Mononuclear cell (primary cell): ENCODE measurements at regions not wholly inside any gene's neighbourhood (a gene's known extent, or its start where the extent isn't known, plus 50 kb on each side); places are given as distances from the start of the nearest gene placed in this dataset.

Experiments
- H3K27me3 ChIP-seq: 2 replicates; pipeline ENCODE4 v1.6.0; 2011; ENCODE audit warnings: low read length, control low read depth; ENCODE audit not compliant: insufficient read depth
- H3K4me1 ChIP-seq: 2 replicates; pipeline ENCODE4 v1.5.1; 2011; ENCODE audit warnings: mild to moderate bottlenecking, low read length, control low read depth; ENCODE audit not compliant: insufficient read depth
- H3K4me3 ChIP-seq: 2 replicates; pipeline ENCODE4 v1.5.1; 2011; ENCODE audit warnings: mild to moderate bottlenecking, low read length, moderate library complexity
- H3K9me3 ChIP-seq: 2 replicates; pipeline ENCODE4 v1.5.1; 2011; ENCODE audit warnings: low read depth, mild to moderate bottlenecking, control low read depth, low read length

GRCh38 chr1:209205039-209205438, 378.5 kb upstream of the CAMK1G start:
- Histone ChIP-seq H3K4me1 (no peaks in the 10 kb centered on the region), H3K9me3 (no peaks in the 10 kb centered on the region), H3K27me3 (peaks cover 32% of the 10 kb centered on the region), H3K4me3 (no peak overlapping the region)

- Histone ChIP-seq H3K4me3 (no peak overlapping the region), H3K4me1 (no peaks in the 10 kb centered on the region), H3K27me3 (peaks cover 32% of the 10 kb centered on the region), H3K9me3 (no peaks in the 10 kb centered on the region)
Measured at GRCh38 chr1:209207126-209207700, 376.3 kb upstream of the CAMK1G start.

GRCh38 chr1:209207701-209208286, 375.7 kb upstream of the CAMK1G start:
- no peaks in the 10 kb centered on the region for H3K4me1 ChIP-seq
- H3K4me3 ChIP-seq: no peak overlapping the region
- H3K9me3 ChIP-seq: no peaks in the 10 kb centered on the region
- H3K27me3 ChIP-seq: peaks cover 32% of the 10 kb centered on the region

GRCh38 chr1:209208648-209209047, 374.9 kb upstream of the CAMK1G start:
- H3K4me1 ChIP-seq: no peaks in the 10 kb centered on the region
- H3K27me3 ChIP-seq: peaks cover 35% of the 10 kb centered on the region

GRCh38 chr1:209213989-209214388, 369.5 kb upstream of the CAMK1G start:
- Histone ChIP-seq H3K27me3 (peaks cover 11% of the 10 kb centered on the region), H3K9me3 (no peaks in the 10 kb centered on the region), H3K4me3 (no peak overlapping the region), H3K4me1 (no peaks in the 10 kb centered on the region)

More at GRCh38 chr1:209208648-209209047, 374.9 kb upstream of the CAMK1G start:
- no peaks in the 10 kb centered on the region for H3K9me3 ChIP-seq
- H3K4me3 ChIP-seq: no peak overlapping the region

GRCh38 chr1:209215826-209216225, 367.7 kb upstream of the CAMK1G start:
- Histone ChIP-seq H3K4me3 (no peak overlapping the region), H3K9me3 (no peaks in the 10 kb centered on the region), H3K27me3 (peaks cover 3% of the 10 kb centered on the region), H3K4me1 (no peaks in the 10 kb centered on the region)

GRCh38 chr1:209218113-209218512, 365.4 kb upstream of the CAMK1G start:
- H3K4me3 ChIP-seq: no peak overlapping the region
- H3K4me1 ChIP-seq: no peaks in the 10 kb centered on the region
- H3K27me3 ChIP-seq: peaks cover 3% of the 10 kb centered on the region
- no peaks in the 10 kb centered on the region for H3K9me3 ChIP-seq

- H3K9me3 ChIP-seq: no peaks in the 10 kb centered on the region
- no peaks in the 10 kb centered on the region for H3K27me3 ChIP-seq
- H3K4me1 ChIP-seq: no peaks in the 10 kb centered on the region
- H3K4me3 ChIP-seq: no peak overlapping the region
Measured at GRCh38 chr1:209218981-209219380, 364.5 kb upstream of the CAMK1G start.

GRCh38 chr1:209219791-209220524, 363.6 kb upstream of the CAMK1G start:
- Histone ChIP-seq H3K27me3 (no peaks in the 10 kb centered on the region), H3K9me3 (no peaks in the 10 kb centered on the region), H3K4me3 (no peak overlapping the region), H3K4me1 (no peaks in the 10 kb centered on the region)

- H3K4me1 ChIP-seq: no peaks in the 10 kb centered on the region
- no peak overlapping the region for H3K4me3 ChIP-seq
- H3K27me3 ChIP-seq: no peaks in the 10 kb centered on the region
- H3K9me3 ChIP-seq: no peaks in the 10 kb centered on the region
Measured at GRCh38 chr1:209222826-209223225, 360.7 kb upstream of the CAMK1G start.

GRCh38 chr1:209223791-209224190, 359.7 kb upstream of the CAMK1G start:
- no peaks in the 10 kb centered on the region for H3K4me1 ChIP-seq
- H3K4me3 ChIP-seq: no peak overlapping the region
- no peaks in the 10 kb centered on the region for H3K27me3 ChIP-seq
- no peaks in the 10 kb centered on the region for H3K9me3 ChIP-seq

GRCh38 chr1:209224886-209225285, 358.6 kb upstream of the CAMK1G start:
- H3K27me3 ChIP-seq: no peaks in the 10 kb centered on the region
- H3K4me3 ChIP-seq: no peak overlapping the region
- H3K9me3 ChIP-seq: no peaks in the 10 kb centered on the region
- no peaks in the 10 kb centered on the region for H3K4me1 ChIP-seq

- H3K4me3 ChIP-seq: no peak overlapping the region
Measured at GRCh38 chr1:209227171-209227570, 356.3 kb upstream of the CAMK1G start.

GRCh38 chr1:209227941-209228340, 355.6 kb upstream of the CAMK1G start:
- no peaks in the 10 kb centered on the region for H3K4me1 ChIP-seq
- no peaks in the 10 kb centered on the region for H3K9me3 ChIP-seq
- H3K27me3 ChIP-seq: peaks cover 9% of the 10 kb centered on the region
- H3K4me3 ChIP-seq: no peak overlapping the region

More at GRCh38 chr1:209227171-209227570, 356.3 kb upstream of the CAMK1G start:
- Histone ChIP-seq H3K27me3 (peaks cover 9% of the 10 kb centered on the region), H3K4me1 (no peaks in the 10 kb centered on the region), H3K9me3 (no peaks in the 10 kb centered on the region)

GRCh38 chr1:209229494-209230061, 353.9 kb upstream of the CAMK1G start:
- Histone ChIP-seq H3K4me1 (no peaks in the 10 kb centered on the region), H3K4me3 (no peak overlapping the region), H3K27me3 (peaks cover 9% of the 10 kb centered on the region), H3K9me3 (no peaks in the 10 kb centered on the region)
